GM12892 (cell line): ENCODE measurements at regions not wholly inside any gene's neighbourhood (a gene's known extent, or its start where the extent isn't known, plus 50 kb on each side); places are given as distances from the start of the nearest gene placed in this dataset.

Experiments used
- DNase-seq: peaks from one replicate; pipeline ENCODE4 v3.0.0; 2011; ENCODE audit not compliant: insufficient read length
- FAIRE-seq: peaks from 2 replicates; lab custom pipeline; 2011; peaks lifted over from hg19 to GRCh38; lab: Jason Lieb, UNC
- POLR2A ChIP-seq: IDR thresholded peaks from 2 replicates; pipeline ENCODE4 v1.6.1; 2011; ENCODE audit warnings: low read depth, low read length, control low read depth
- POLR2AphosphoS5 ChIP-seq: IDR thresholded peaks from 2 replicates; pipeline ENCODE4 v1.6.1; 2011; ENCODE audit warnings: low read depth, low read length, control low read depth
- TAF1 ChIP-seq: IDR thresholded peaks from 2 replicates; pipeline ENCODE4 v1.6.1; 2011; ENCODE audit warnings: low read depth, mild to moderate bottlenecking, control low read depth, low read length, borderline replicate concordance

GRCh38 chr18:52009958-52010357, 330.0 kb upstream of the DCC start:
- DNase-seq (no peak), FAIRE-seq (no peak)
- TF ChIP-seq POLR2AphosphoS5 (no peak), TAF1 (no peak), POLR2A (no peak)

GRCh38 chr18:52045946-52046675, 293.9 kb upstream of the DCC start:
- DNase-seq (no peak), FAIRE-seq (no peak)
- TF ChIP-seq TAF1, result no peak
- no peak for TF ChIP-seq POLR2A
- TF ChIP-seq POLR2AphosphoS5, result no peak

- TF ChIP-seq TAF1 (no peak), POLR2AphosphoS5 (no peak), POLR2A (no peak)
- FAIRE-seq, result no peak
- no peak for DNase-seq
These were observed 293.2 kb upstream of the DCC start for GRCh38 chr18:52046842-52047241.

GRCh38 chr18:52054324-52054723, 285.7 kb upstream of the DCC start:
- no peak for TF ChIP-seq POLR2A
- no peak for TF ChIP-seq POLR2AphosphoS5
- TF ChIP-seq TAF1, result no peak
- no peak for FAIRE-seq
- DNase-seq, result no peak

GRCh38 chr18:52060607-52061304, 279.2 kb upstream of the DCC start:
- no peak for FAIRE-seq
- TF ChIP-seq TAF1 (no peak), POLR2A (no peak), POLR2AphosphoS5 (no peak)
- DNase-seq, result no peak

- DNase-seq (no peak), FAIRE-seq (no peak)
- no peak for TF ChIP-seq POLR2AphosphoS5
These were observed 276.1 kb upstream of the DCC start for GRCh38 chr18:52063923-52064322.

GRCh38 chr18:52069201-52069600, 270.8 kb upstream of the DCC start:
- no peak for FAIRE-seq

GRCh38 chr18:52070291-52070756, 269.7 kb upstream of the DCC start:
- TF ChIP-seq TAF1, result no peak
- no peak for TF ChIP-seq POLR2A
- no peak for TF ChIP-seq POLR2AphosphoS5
- FAIRE-seq (no peak), DNase-seq (no peak)

More at GRCh38 chr18:52069201-52069600, 270.8 kb upstream of the DCC start:
- TF ChIP-seq TAF1, result no peak
- no peak for TF ChIP-seq POLR2AphosphoS5
- no peak for TF ChIP-seq POLR2A
- DNase-seq, result no peak

- TF ChIP-seq TAF1, result no peak
- TF ChIP-seq POLR2AphosphoS5, result no peak
- no peak for TF ChIP-seq POLR2A
- DNase-seq (no peak), FAIRE-seq (no peak)
These were observed 262.6 kb upstream of the DCC start for GRCh38 chr18:52077251-52077983.

- no peak for DNase-seq
- no peak for TF ChIP-seq POLR2A
- TF ChIP-seq POLR2AphosphoS5, result no peak
- no peak for TF ChIP-seq TAF1
These were observed 257.8 kb upstream of the DCC start for GRCh38 chr18:52082246-52082645.

GRCh38 chr18:52087140-52087539, 252.9 kb upstream of the DCC start:
- FAIRE-seq, result no peak
- DNase-seq, result no peak

More at GRCh38 chr18:52082246-52082645, 257.8 kb upstream of the DCC start:
- FAIRE-seq, result no peak

GRCh38 chr18:52090005-52090404, 250.0 kb upstream of the DCC start:
- no peak for FAIRE-seq
- TF ChIP-seq POLR2A (no peak), TAF1 (no peak), POLR2AphosphoS5 (no peak)
- DNase-seq, result no peak

More at GRCh38 chr18:52087140-52087539, 252.9 kb upstream of the DCC start:
- no peak for TF ChIP-seq POLR2AphosphoS5
- TF ChIP-seq TAF1, result no peak
- TF ChIP-seq POLR2A, result no peak
